ENCODE measurements at regions not wholly inside any gene's neighbourhood (a gene's known extent, or its start where the extent isn't known, plus 50 kb on each side); places are given as distances from the start of the nearest gene placed in this dataset.

DNA sequence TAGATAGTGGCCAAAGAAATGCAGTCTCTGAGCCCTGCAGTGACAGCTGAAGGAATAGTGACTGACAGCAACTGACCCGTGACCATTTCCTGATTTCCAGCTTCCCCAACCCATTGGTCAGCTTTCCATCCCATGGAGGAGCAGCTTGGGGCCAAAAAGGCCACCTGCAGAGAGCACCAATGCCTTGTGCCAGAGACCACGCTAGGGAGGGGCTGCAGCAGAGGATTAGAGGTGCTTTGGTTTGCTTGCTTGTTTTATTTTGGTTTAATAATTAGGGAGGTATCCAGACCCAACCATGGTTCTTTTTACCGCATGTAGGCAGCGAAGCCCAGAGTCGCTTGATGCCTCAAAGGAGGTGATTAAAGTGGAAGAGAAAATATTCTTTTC is 61.3 kb upstream of the SIAH1 start:
- TF ChIP-seq POLR2AphosphoS5 (IDR thresholded peaks at IDR 0.05; ENCODE audit: low read depth, low read length) (no peak), POLR2A (IDR thresholded peaks at IDR 0.05; ENCODE audit: low read depth, low read length) (no peak), POU2F2 (IDR thresholded peaks at IDR 0.05; ENCODE audit: low read depth, low read length) (no peak)

Measured in GM12891 (cell line).